ENCODE measurements at regions not wholly inside any gene's neighbourhood (a gene's known extent, or its start where the extent isn't known, plus 50 kb on each side); places are given as distances from the start of the nearest gene placed in this dataset.

DNA sequence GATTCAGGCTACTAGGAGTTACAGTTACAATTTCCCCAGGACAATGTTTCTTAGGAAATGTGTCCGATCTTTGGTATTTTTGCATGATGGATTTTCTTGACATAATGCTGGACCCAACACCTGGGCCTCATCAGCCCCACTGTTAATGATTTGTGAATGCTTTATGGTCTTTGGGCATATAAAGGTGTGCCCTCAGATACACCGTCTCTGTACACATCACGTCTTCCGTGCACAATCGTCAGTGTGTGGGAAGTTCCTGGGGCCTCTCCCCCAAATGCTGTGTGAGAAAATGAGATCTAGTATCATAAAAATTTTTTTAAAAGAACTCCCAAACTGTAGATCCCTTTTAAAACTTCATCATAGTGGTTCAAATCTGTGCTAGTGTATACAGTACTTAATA is 373.2 kb upstream of the ID4 start:
- DNase-seq (ENCODE audit: low spot score), result no peak
- H3K27ac Mint-ChIP-seq, result no peak overlapping the region
- no peaks in the 10 kb centered on the region for H3K4me1 Mint-ChIP-seq (ENCODE audit: low read depth)
- H3K36me3 Mint-ChIP-seq (ENCODE audit: low read depth), result no peaks in the 10 kb centered on the region
- no peak overlapping the region for H3K4me3 Mint-ChIP-seq
- no peaks in the 10 kb centered on the region for H3K27me3 Mint-ChIP-seq (ENCODE audit: low read depth)
- H3K9me3 Mint-ChIP-seq, result peaks cover 2% of the 10 kb centered on the region

GRCh38 chr6:19465256-19465655 is 371.9 kb upstream of the ID4 start:
- Mint-ChIP-seq H3K4me1 (ENCODE audit: low read depth) (no peaks in the 10 kb centered on the region), H3K4me3 (no peak overlapping the region), H3K9me3 (no peaks in the 10 kb centered on the region)

GRCh38 chr6:19465760-19466159 is 371.4 kb upstream of the ID4 start:
- no peaks in the 10 kb centered on the region for H3K4me1 Mint-ChIP-seq (ENCODE audit: low read depth)
- H3K9me3 Mint-ChIP-seq, result no peaks in the 10 kb centered on the region
- H3K4me3 Mint-ChIP-seq, result no peak overlapping the region
- H3K27ac Mint-ChIP-seq, result no peak overlapping the region
- no peaks in the 10 kb centered on the region for H3K36me3 Mint-ChIP-seq (ENCODE audit: low read depth)
- DNase-seq (ENCODE audit: low spot score), result no peak
- no peaks in the 10 kb centered on the region for H3K27me3 Mint-ChIP-seq (ENCODE audit: low read depth)

More at GRCh38 chr6:19465256-19465655, 371.9 kb upstream of the ID4 start:
- no peaks in the 10 kb centered on the region for H3K36me3 Mint-ChIP-seq (ENCODE audit: low read depth)
- no peaks in the 10 kb centered on the region for H3K27me3 Mint-ChIP-seq (ENCODE audit: low read depth)
- H3K27ac Mint-ChIP-seq, result no peak overlapping the region
- DNase-seq (ENCODE audit: low spot score), result no peak

- no peaks in the 10 kb centered on the region for H3K4me1 Mint-ChIP-seq (ENCODE audit: low read depth)
- no peaks in the 10 kb centered on the region for H3K36me3 Mint-ChIP-seq (ENCODE audit: low read depth)
- no peaks in the 10 kb centered on the region for H3K27me3 Mint-ChIP-seq (ENCODE audit: low read depth)
- H3K9me3 Mint-ChIP-seq, result peaks cover 12% of the 10 kb centered on the region
- no peak overlapping the region for H3K27ac Mint-ChIP-seq
- no peak overlapping the region for H3K4me3 Mint-ChIP-seq
- no peak for DNase-seq (ENCODE audit: low spot score)
These were observed 366.8 kb upstream of the ID4 start for GRCh38 chr6:19470333-19470732.

DNA sequence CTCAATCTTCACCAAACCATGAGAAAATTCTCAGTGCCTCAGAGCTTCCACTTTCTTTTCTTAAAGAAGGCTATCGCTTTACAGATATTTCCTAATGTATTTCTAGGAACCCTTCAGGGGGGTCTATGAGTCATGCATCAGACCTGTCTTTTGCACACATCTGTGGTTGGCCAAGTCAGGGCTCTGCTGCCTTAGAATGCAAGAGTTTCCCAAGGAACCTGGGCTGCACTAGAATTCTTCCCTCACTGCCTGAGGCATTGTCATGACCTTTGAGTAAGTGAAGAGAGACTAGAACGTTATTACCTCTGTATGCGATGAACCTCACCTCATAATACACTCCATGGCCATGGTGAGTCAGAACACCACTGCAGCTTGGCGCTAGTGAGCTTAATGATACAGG is 365.0 kb upstream of the ID4 start:
- Mint-ChIP-seq H3K9me3 (peaks cover 17% of the 10 kb centered on the region), H3K36me3 (ENCODE audit: low read depth) (no peaks in the 10 kb centered on the region), H3K27me3 (ENCODE audit: low read depth) (no peaks in the 10 kb centered on the region), H3K4me3 (no peak overlapping the region), H3K27ac (no peak overlapping the region), H3K4me1 (ENCODE audit: low read depth) (no peaks in the 10 kb centered on the region)
- DNase-seq (ENCODE audit: low spot score), result no peak

DNA sequence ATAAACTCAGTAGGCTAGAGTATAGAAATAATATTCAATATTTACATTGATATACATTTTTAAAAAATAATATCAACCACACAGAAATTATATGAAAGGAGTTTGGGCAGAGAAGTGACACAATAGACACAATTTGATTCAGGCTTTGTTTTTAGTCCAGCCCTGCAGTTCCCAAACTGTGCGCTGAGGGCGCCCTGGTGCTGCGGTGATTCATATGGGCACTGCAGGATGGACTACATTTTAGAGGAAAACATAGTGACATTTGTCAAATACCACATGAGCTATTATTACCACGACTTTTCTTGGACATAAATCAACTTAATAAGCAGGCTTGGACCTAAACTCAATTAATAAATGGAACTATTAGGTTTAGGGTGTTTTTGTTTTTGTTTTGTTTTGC is 364.3 kb upstream of the ID4 start:
- no peaks in the 10 kb centered on the region for H3K4me1 Mint-ChIP-seq (ENCODE audit: low read depth)
- H3K36me3 Mint-ChIP-seq (ENCODE audit: low read depth), result no peaks in the 10 kb centered on the region
- no peak overlapping the region for H3K4me3 Mint-ChIP-seq
- peaks cover 22% of the 10 kb centered on the region for H3K9me3 Mint-ChIP-seq
- H3K27ac Mint-ChIP-seq, result no peak overlapping the region
- H3K27me3 Mint-ChIP-seq (ENCODE audit: low read depth), result no peaks in the 10 kb centered on the region
- DNase-seq (ENCODE audit: low spot score), result no peak

- no peaks in the 10 kb centered on the region for H3K36me3 Mint-ChIP-seq (ENCODE audit: low read depth)
- no peak overlapping the region for H3K27ac Mint-ChIP-seq
- DNase-seq (ENCODE audit: low spot score), result no peak
- H3K27me3 Mint-ChIP-seq (ENCODE audit: low read depth), result no peaks in the 10 kb centered on the region
- no peaks in the 10 kb centered on the region for H3K4me1 Mint-ChIP-seq (ENCODE audit: low read depth)
- H3K9me3 Mint-ChIP-seq, result peaks cover 29% of the 10 kb centered on the region
- no peak overlapping the region for H3K4me3 Mint-ChIP-seq
These were observed 359.6 kb upstream of the ID4 start for GRCh38 chr6:19477563-19477962.

DNA sequence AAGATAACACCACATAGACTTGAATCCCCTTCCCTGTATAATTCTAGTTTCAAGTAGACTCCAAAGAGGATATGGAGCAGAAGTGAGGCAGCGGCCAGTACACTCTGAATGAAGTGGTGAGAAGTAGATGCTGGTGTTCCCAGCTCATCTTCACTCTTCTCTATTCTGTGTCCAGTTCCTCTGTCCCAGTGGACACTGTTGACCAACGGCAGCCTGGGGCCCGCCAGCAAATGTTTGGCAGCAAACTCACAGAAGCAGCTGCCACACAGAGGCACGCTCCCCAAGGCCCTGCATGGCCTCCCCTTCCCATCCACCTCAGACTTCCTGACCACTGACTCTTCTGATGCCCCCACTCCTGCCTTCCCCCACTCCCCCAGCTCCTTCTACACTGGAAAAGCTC is 358.9 kb upstream of the ID4 start:
- H3K9me3 Mint-ChIP-seq, result peaks cover 27% of the 10 kb centered on the region
- no peaks in the 10 kb centered on the region for H3K36me3 Mint-ChIP-seq (ENCODE audit: low read depth)
- H3K4me3 Mint-ChIP-seq, result no peak overlapping the region
- H3K4me1 Mint-ChIP-seq (ENCODE audit: low read depth), result no peaks in the 10 kb centered on the region
- no peak for DNase-seq (ENCODE audit: low spot score)
- H3K27me3 Mint-ChIP-seq (ENCODE audit: low read depth), result no peaks in the 10 kb centered on the region
- H3K27ac Mint-ChIP-seq, result no peak overlapping the region

- Mint-ChIP-seq H3K4me1 (ENCODE audit: low read depth) (no peaks in the 10 kb centered on the region), H3K27me3 (ENCODE audit: low read depth) (no peaks in the 10 kb centered on the region), H3K36me3 (ENCODE audit: low read depth) (no peaks in the 10 kb centered on the region), H3K4me3 (no peak overlapping the region), H3K27ac (no peak overlapping the region), H3K9me3 (peaks cover 19% of the 10 kb centered on the region)
- no peak for DNase-seq (ENCODE audit: low spot score)
These were observed 358.2 kb upstream of the ID4 start for GRCh38 chr6:19478992-19479391.

GRCh38 chr6:19479551-19479950 is 357.6 kb upstream of the ID4 start:
- no peak for DNase-seq (ENCODE audit: low spot score)
- no peaks in the 10 kb centered on the region for H3K4me1 Mint-ChIP-seq (ENCODE audit: low read depth)
- no peaks in the 10 kb centered on the region for H3K27me3 Mint-ChIP-seq (ENCODE audit: low read depth)
- peaks cover 21% of the 10 kb centered on the region for H3K9me3 Mint-ChIP-seq
- no peak overlapping the region for H3K27ac Mint-ChIP-seq
- H3K4me3 Mint-ChIP-seq, result no peak overlapping the region
- H3K36me3 Mint-ChIP-seq (ENCODE audit: low read depth), result no peaks in the 10 kb centered on the region

- no peak for DNase-seq (ENCODE audit: low spot score)
- Mint-ChIP-seq H3K4me3 (no peak overlapping the region), H3K27me3 (ENCODE audit: low read depth) (no peaks in the 10 kb centered on the region), H3K36me3 (ENCODE audit: low read depth) (no peaks in the 10 kb centered on the region), H3K4me1 (ENCODE audit: low read depth) (no peaks in the 10 kb centered on the region), H3K9me3 (peaks cover 17% of the 10 kb centered on the region), H3K27ac (no peak overlapping the region)
These were observed 344.3 kb upstream of the ID4 start for GRCh38 chr6:19492636-19493405.

DNA sequence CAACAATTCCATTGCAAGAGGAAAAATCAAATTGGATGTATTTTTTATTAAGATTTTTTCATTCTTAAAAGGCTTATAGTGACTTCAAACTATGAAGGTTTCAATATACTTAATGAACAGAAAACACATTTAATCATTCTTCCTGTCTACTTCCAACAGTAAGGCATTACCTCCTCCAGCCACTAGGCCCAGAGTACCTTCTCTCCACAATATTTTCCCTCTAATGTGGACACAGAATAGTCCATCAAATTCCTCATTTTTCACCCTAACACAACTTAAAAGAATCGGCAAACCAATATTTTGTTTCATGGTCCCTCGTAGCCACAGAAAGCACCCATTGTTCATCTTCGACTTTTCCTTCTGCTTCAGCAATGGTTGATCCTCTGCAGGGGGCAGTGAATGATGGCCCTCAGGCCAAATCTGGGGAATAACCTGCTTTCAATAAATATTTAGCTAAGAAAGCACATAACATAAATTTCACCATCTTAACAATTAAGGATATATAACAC is 335.4 kb upstream of the ID4 start:
- H3K36me3 Mint-ChIP-seq (ENCODE audit: low read depth), result no peaks in the 10 kb centered on the region
- no peaks in the 10 kb centered on the region for H3K27me3 Mint-ChIP-seq (ENCODE audit: low read depth)

GRCh38 chr6:19502301-19502700 is 334.9 kb upstream of the ID4 start:
- H3K36me3 Mint-ChIP-seq (ENCODE audit: low read depth), result no peaks in the 10 kb centered on the region
- H3K4me1 Mint-ChIP-seq (ENCODE audit: low read depth), result no peaks in the 10 kb centered on the region
- no peak for DNase-seq (ENCODE audit: low spot score)
- H3K27me3 Mint-ChIP-seq (ENCODE audit: low read depth), result no peaks in the 10 kb centered on the region
- peaks cover 36% of the 10 kb centered on the region for H3K9me3 Mint-ChIP-seq
- no peak overlapping the region for H3K4me3 Mint-ChIP-seq
- H3K27ac Mint-ChIP-seq, result no peak overlapping the region

More for the DNA sequence above, 335.4 kb upstream of the ID4 start:
- no peak for DNase-seq (ENCODE audit: low spot score)
- H3K27ac Mint-ChIP-seq, result no peak overlapping the region
- H3K9me3 Mint-ChIP-seq, result peaks cover 31% of the 10 kb centered on the region
- no peak overlapping the region for H3K4me3 Mint-ChIP-seq
- no peaks in the 10 kb centered on the region for H3K4me1 Mint-ChIP-seq (ENCODE audit: low read depth)

DNA sequence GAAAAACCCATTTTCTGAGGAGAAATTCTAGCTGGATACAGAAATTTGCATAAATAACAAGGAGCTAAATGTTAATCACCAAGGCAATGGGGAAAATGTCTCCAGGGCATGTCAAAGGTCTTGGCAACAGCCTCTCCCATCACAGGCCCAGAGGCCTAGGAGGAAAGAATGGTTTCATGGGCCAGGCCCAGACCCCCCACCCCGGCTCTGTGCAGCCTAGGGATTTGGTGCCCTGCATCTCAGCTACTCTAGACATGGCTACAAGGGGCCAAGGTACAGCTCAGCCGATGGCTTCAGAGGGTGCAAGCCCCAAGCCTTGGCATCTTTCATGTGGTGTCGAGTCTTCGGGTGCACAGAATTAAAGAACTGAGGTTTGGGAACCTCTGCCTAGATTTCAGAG is 321.2 kb upstream of the ID4 start:
- DNase-seq (ENCODE audit: low spot score), result no peak
- H3K27me3 Mint-ChIP-seq (ENCODE audit: low read depth), result no peaks in the 10 kb centered on the region
- no peak overlapping the region for H3K4me3 Mint-ChIP-seq
- H3K4me1 Mint-ChIP-seq (ENCODE audit: low read depth), result no peaks in the 10 kb centered on the region
- H3K36me3 Mint-ChIP-seq (ENCODE audit: low read depth), result no peaks in the 10 kb centered on the region
- peaks cover 40% of the 10 kb centered on the region for H3K9me3 Mint-ChIP-seq
- no peak overlapping the region for H3K27ac Mint-ChIP-seq

- H3K27me3 Mint-ChIP-seq (ENCODE audit: low read depth), result no peaks in the 10 kb centered on the region
- H3K36me3 Mint-ChIP-seq (ENCODE audit: low read depth), result no peaks in the 10 kb centered on the region
- H3K4me3 Mint-ChIP-seq, result no peak overlapping the region
- H3K9me3 Mint-ChIP-seq, result peaks cover 18% of the 10 kb centered on the region
- no peak overlapping the region for H3K27ac Mint-ChIP-seq
- H3K4me1 Mint-ChIP-seq (ENCODE audit: low read depth), result no peaks in the 10 kb centered on the region
- DNase-seq (ENCODE audit: low spot score), result no peak
These were observed 317.2 kb upstream of the ID4 start for GRCh38 chr6:19519941-19520340.

Data from T-helper 2 cell treated with Interferon-gamma antibody and Interleukin-4, amounts not matched to agents 5 μg/mL and 100 μg/mL, for 36 hours (primary cell).